CMK (cell line): ENCODE measurements at regions not wholly inside any gene's neighbourhood (a gene's known extent, or its start where the extent isn't known, plus 50 kb on each side); places are given as distances from the start of the nearest gene placed in this dataset.
"Not testable (repeated sequence)": the region's sequence is repeated elsewhere in the genome, so short reads cannot be mapped to it uniquely, and the experiment has no call there.

Experiments
- DNase-seq: peaks from one replicate; pipeline ENCODE4 v3.0.0-alpha.2; 2010; ENCODE audit warnings: low read depth

DNA sequence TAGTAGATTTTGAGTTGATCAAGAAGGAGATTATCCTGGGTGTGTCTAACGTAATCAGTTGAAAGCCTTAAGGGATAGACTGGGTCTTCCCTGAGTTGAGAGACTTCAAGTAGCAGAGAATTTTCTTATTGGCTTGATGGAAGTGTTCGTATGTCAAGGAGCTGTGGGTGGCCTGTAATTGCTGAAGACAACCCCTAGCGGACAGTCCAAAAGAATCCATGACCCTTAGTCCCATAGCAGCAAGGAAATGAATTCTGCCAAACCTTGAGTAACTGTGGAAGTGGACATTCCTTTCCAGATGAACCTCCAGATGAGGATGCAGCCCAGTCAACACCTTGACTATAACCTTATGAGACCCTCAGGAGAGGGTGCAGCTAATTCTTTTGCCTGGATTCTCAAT lies 786.3 kb downstream of the SOCS6 start:
- no peak for DNase-seq

DNA sequence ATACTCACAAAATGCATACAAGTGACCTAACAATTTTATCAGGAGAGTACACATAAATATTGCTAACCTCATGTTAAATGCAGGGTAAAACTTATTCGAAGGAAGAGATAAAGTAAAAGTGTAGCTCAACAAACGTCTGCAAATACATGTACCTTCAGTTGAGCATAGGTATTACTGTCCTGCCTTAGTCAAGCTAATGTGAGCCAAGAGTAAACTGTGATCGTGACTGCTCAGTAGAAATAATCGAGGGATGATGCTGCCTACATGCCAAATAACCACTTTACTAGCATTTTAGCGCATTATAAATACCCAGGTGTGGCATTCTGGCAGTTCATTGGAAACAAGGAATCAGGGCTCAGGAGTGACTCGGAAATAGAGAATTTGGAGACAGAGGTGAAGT lies 779.5 kb downstream of the SOCS6 start:
- no peak for DNase-seq

DNA sequence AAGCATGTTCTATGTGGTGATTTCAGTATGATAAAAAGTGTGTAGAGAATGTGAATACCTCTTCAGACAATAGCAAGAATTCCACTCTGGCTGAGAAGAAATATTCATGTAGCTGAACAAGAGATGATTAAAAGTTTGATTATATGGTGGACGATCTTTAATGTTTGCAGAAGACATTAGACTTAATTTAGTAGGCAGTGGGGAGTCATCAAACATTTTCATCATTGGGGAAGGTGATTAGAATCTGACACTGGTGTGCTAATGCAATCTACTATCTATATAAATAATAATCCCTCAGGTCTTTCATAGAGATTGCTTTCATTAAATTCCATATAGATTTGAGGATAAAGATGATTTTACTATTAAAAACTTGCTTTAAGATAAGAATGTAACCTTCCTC lies 761.0 kb downstream of the SOCS6 start:
- DNase-seq, result no peak

DNA sequence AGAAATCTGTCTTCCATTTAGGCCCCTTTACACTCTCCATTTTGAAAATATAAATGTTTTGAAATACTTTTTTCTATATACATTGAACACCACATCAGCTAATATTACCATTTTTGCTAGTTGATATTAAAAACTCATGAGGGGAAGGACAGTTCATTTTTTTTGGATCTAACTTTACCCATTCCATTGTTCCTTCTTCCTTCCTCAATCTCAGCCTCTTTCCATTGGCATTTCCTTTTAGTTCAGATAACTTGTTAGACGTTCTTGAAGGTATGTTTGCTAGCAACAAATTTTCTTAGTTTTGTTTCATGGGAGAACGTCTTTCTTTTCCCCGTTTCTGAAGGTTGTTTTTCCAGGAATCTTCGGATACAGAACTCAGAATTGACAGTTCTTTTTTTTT lies 759.0 kb downstream of the SOCS6 start:
- DNase-seq, result no peak

DNA sequence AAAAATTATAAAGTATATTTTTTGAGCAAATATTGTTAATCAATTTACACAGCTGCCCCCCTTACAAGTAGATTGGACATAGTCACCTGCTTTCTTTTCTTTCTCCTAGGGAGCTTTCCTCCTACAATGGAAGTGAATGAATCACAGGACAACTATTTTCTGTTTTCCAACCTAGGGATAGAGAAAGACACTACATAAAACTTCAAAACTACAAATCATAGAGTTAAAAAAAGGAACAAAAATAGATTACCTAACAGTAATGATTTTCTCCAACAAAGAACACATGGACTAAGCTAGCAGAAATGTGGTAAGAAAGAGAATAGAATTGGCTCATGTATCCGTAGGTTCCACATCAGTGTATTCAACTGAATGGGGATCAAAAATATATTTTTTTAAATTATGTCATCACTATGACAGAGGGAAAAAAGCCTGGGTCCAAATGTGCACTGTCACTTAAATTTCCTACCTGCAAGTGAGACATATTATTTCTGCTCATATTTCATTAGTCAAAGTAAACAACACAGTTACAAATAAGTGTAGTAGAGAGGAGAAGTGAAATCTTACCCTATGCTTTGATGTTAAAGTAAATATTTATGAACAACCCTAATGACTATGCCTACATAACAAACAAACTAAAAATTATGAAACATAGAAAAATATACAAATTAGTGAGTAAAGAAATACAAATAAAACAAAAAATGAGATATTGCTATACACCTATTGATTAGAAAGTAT lies 756.7 kb downstream of the SOCS6 start:
- DNase-seq, result no peak

DNA sequence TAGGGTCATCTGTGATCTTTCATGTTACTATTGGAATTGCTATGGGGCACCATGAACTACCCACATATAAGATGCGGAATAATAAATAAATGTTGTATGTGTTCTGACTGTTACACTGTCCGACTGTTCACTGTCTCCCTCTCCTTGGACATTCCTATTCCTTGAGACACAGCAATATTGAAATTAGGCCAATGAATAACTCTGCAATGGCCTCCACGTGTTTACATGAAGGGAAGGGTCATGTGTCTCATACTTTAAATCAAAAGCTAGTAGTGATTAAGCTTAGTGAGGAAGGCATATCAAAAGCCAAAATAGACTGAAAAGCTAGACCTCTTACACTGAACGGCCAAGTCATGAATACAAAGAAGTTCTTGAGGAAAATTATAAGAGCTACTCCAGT lies 751.3 kb downstream of the SOCS6 start:
- no peak for DNase-seq

DNA sequence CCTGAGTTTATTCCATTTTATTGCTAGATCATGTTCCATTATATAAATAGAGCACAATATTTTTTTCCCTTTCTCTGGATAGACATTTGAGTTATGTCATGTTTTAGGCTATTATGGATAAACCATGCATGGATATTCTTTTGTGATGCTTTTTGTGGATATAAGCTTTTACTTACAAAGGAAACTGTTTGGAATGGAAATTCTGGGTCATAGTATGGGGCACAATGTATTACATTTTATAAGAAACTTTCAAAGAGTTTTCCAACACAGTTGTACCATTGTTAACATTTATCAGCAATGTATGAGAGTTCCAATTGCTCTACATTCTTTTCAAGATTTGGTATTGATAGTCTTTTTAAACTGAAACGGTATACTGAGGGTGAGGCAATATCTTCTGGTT lies 749.4 kb downstream of the SOCS6 start:
- no peak for DNase-seq

DNA sequence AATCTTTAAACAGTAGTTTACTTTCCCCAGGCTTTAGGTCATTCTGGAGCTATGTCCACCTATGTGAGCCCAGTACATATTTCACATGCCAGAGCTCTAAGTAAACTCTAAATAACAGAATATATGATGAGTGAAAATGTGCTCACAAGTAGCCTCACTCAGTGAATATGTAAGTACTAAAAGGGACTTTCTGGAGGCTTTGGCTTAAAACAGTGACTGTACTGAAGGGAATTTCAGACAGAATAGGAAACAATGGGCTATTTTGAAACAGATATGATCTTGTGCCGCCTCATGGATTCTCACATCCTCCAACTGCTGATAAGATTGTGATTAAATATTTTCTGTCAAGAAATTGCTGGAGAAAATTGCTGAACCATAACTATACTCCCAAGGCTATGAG lies 747.9 kb downstream of the SOCS6 start:
- no peak for DNase-seq

DNA sequence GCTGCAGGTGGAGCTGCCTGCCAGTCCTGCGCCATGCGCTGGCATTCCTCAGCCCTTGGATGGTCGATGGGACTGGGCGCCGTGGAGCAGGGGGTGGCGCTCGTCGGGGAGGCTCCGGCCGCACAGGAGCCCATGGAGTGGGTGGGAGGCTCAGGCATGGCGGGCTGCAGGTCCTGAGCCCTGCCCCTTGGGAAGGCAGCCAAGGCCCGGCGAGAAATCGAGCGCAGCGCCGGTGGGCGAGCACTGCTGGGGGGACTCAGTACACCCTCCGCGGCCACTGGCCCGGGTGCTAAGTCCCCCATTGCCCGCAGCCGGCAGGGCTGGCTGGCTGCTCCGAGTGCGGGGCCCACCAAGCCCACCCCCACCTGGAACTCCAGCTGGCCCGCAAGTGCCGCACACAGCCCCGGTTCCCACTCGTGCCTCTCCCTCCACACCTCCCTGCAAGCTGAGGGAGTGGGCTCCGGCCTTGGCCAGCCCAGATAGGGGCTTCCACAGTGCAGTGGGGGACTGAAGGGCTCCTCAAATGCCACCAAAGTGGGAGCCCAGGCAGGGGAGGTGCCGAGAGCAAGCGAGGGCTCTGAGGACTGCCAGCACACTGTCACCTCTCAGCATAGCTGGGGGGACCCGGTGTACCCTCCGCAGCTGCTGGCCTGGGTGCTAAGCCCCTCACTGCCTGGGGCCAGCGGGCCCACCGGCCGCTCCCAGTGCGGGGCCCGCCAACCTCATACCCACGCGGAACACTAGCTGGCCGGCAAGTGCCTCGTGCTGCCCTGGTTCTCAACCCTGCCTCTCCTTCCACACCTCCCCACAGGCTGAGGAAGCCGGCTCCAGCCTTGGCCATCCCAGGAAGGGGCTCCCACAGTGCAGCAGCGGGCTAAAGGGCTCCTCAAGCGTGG lies 742.7 kb downstream of the SOCS6 start:
- not testable (repeated sequence) for DNase-seq

DNA sequence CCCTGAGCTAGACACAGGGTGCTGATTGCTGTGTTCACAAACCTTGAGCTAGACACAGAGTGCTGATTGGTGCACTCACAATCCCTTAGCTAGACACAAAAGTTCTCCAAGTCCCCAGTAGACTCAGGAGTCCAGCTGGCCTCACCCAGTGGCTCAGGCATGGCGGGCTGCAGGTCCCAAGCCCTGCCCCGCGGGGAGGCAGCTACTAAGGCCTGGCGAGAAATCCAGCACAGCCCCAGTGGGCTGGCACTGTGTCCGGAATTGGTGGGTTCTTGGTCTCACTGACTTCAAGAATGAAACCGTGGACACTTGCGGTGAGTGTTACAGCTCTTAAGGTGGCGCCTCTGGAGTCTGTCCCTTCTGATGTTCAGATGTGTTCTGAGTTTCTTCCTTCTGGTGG lies 741.2 kb downstream of the SOCS6 start:
- DNase-seq, result not testable (repeated sequence)

DNA sequence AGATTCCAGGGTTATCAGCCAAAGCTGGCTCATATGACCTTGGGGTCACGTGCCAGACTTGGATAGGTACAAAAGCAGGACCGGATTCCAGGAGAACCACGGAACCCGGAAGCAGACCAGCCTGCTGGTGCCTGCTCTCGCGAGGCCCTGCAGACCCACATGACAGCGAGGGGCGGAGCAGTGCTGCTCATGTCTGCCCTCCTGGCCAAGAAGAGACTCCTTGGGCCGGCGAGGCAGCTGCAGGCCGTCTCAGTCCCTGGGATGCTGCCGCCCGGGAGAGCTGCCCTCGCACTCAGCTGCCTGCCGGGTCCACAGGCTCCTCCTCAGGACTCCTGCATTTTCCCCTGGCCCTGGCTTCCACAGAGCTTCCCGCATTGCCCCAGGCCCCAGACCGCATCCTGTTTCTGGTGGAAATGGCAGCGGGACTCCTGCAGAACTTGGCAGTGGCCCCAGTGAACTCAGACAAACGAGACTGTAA lies 739.5 kb downstream of the SOCS6 start:
- no peak for DNase-seq

DNA sequence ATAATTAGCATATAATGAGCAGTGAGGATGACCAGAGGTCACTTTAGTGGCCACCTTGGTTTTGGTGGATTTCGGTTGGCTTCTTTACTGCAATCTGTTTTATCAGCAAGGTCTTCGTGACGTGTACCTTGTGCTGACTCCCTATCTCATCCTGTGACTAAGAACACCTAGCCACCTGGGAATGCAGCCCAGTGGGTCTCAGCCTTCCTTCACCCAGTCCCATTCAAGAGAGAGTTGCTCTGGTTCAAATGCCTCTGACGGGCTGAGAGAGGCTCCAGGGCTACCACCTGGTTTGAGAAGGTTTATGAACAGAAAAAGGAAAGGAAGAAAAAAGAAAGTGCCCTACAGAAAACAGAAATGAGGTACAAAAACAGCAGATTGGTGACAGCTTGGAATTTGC lies 738.7 kb downstream of the SOCS6 start:
- no peak for DNase-seq

DNA sequence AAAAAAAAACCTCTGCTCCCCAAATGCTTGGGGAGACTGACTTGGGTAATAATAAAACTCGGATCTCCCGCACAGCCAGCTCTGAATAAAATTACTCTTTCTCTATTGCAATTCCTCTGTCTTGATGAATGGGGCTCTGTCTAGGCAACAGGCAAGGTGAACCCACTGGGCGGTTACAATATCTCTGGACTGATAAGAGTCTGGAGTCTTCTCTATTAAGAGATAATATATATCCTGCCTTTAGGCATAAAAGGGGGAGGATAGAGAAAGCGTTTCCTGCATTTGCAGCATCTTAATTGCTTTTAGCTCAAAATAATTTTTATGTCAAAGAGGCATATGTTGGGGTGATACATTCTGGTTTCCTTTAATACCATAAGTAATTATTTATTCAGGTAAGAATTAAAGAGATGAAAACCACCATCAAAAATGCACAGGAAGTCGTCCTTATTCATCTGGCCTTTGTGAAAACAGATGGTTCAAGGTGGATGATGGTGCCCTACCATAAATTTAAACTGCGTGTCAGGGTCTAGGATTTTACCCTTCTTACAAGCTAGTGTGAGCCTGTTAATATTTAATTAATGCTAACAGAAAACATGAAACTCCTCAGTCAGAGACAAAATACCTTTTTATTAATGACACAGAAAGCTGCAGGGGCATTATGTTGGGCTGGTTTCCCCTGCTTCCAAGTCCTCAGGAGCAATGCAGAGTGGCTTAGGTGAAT lies 736.8 kb downstream of the SOCS6 start:
- DNase-seq, result no peak

DNA sequence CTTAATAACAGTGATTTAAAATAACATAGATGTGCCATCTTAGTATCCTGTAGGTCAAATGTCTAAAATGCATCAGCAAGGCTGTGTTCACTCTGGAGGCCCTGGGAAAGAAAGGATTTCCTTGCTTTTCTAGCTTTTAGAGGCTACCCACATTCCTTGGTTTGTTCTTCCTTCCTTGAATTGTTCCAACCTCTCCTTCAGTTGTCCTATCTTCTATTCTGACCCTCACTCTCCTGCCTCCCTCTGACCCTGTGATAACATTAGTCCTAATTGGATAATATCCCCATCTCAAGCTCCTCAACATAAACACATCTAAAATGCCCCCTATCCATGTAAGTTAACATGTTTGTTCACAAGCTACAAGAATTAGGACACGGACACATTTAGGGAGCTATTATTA lies 733.5 kb downstream of the SOCS6 start:
- no peak for DNase-seq

DNA sequence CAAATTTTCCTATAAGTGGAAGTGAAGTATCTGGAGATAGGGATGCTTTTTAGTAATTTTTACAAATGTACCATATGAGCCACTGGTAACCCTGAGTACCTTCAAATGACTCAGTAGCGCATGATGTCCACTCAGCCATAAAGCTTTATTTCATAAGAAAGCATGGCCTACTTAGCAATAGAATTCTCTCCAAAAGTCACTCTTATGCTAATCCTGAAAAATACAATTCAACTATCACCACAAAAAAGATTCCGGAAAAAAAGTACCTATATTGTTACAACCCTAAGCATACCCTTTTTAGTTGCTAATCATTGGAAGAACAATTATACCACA lies 732.2 kb downstream of the SOCS6 start:
- DNase-seq, result no peak

DNA sequence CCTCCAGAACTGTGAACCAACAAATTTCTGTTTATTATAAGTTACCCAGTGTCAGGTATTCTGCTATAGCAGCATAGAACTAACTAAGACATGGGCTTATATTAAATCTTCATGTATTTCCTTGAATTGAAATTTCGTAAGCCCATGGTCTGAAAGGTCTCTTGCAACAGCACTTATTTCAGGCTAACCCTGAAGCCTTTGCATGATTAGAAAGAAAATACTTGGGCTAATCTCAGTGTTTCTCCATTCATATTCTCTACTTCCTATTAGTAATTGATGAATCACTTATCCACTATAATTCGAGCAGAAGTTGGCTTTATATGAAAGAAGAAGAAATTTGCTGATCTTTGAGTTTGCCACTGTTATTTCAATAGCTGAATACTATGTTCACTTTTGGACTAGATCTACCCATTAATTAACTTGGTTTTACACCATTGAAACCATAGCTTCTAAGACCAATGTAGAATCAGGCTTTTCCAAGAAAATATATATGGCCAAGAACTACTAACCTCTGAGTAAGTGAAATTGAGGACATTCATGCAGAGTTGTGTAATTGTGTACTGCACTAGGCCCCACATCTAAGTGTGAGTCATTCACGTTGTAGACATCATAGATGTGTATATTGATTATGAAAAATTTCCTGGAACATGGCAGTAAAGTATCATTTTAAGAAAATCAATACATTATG lies 731.6 kb downstream of the SOCS6 start:
- no peak for DNase-seq

DNA sequence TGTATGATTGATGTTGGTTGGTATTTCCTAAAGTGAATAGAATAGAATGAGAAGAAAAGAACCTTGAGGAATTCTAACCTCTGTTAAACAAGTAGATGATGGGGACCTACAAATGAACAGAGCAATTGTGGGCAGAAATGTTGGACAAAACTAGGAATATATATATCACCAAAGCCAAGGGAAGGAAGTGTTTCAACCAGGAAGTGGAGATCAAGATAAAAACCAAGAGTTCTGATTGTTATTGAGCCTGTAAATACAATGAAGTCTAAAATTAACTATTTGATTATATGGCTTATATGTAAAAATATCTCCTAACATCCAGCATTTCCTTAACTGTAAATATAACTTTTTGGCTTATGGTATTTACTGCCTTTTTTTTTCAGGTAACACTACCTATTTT lies 730.0 kb downstream of the SOCS6 start:
- DNase-seq, result no peak

DNA sequence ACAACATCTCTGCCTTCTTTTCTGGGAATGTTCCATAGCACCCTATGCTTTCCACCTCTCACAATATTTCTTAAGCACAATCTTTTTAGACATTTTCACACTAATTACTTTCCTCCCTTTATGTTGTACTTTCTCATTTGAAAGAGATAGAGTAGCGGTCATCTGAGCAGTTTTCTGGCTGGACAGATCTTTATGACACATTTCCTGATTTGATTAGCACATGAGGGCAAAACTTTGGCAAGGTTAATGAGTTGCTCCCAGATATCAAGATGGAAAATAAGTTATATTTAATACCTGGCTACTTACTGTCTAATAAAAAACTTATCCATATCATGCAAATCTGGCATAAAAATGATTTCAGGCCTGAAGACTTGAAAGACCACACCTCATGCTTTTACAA lies 723.9 kb downstream of the SOCS6 start:
- no peak for DNase-seq

DNA sequence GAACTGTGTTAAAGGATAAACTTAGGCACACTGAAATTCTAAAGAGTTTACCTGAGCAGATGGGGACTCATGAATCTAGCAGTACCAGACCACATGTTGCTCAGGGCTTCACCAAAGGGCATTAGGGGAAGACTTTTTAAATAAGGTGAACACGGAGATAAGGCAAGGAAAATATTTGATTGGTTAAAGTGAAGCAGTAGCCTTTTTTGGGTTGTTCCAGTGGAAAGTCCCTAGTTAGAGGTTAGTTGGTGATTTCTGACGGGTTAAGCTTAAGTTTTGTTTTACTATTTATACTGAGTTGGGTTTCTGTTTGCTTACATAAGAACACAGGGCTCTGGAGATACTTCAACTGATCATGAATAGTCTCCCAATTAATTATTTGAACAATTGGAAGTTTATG lies 722.5 kb downstream of the SOCS6 start:
- no peak for DNase-seq

DNA sequence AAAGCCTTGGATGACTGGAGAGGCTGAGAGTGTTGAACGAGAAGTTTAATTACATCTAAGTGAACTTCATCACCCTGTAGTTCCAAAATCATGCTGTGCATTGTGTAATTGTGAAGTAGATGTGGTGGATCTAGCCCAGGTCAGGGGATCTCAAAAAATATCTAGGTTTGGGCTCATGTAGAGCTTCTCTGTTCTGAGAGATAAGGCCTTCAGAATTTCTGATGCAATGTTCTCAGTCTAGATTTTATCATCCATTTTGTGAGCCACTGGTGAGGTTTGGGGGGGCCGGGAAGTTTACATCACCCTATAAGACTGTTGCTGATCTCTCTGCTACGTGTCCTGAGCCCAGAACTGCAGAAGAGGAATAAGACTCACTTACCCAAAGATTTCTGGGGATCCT lies 719.4 kb downstream of the SOCS6 start:
- no peak for DNase-seq

DNA sequence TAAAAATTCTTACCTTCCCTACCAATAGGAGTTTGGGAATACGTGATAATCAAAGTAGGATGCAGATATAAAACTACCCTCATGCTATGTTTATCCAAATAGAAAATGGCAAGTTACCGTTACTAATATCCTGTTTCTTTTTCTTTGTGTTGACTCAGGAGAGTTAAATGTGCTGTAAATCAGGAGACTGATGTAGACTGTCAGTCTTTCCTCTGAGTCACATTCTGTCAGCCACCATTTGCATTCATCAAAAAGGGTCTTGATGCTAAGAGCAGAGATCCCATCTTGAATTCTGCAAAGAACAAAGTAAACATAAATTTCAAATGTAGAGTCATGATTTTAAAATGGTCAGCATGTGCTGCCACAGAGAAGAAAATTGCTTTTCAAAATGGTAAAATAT lies 712.8 kb downstream of the SOCS6 start:
- DNase-seq, result no peak

DNA sequence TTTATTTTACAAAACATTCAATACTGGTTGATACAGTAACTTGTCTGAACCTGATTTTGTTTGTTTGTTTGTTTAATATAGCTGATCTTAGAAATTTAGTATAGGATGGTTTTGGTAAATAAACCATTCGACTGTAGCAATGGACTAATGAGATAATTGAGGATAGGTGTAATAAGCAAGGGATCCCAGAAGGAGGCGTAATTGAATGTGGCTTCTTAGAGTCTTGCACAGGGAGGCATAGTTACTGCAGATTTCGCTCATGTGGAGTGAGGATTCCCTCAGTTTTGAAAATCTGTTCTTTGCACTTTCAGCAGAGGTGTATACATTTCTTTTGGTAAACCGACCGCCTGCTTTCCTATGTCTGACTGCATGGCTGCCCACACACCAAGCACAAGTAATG lies 709.6 kb downstream of the SOCS6 start:
- no peak for DNase-seq
